GM19043 (cell line): ENCODE measurements at regions not wholly inside any gene's neighbourhood (a gene's known extent, or its start where the extent isn't known, plus 50 kb on each side); places are given as distances from the start of the nearest gene placed in this dataset.
A peak's percentile ranks its signal among the peaks of the same experiment; 100 is the strongest.
"Not testable (repeated sequence)": the region's sequence is repeated elsewhere in the genome, so short reads cannot be mapped to it uniquely, and the experiment has no call there.

ENCODE experiments used
- ATAC-seq: cut with Tn5 transposase; IDR thresholded peaks from one replicate; pipeline ENCODE4 v1.9.1; 2021; ENCODE audit warnings: low read depth; ENCODE audit not compliant: unreplicated experiment

DNA sequence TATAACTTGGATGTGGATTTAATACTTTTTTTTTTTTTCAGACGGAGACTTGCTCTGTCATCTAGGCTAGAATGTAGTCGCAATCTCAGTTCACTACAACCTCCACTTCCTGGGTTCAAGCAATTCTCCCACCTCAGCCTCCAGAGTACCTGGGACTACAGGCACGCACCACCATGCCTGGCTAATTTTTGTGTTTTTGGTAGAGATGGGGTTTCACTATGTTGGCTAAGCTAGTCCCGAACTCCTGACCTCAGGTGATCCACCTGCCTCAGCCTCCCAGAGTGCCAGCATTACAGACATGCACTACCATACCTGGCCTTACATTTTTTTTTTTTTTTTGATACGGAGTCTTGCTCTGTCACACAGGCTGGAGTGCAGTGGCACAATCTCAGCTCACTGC, 85.6 kb upstream of the BTN3A2 start:
- ATAC-seq: not testable (repeated sequence)

- no peak for ATAC-seq
Observed at GRCh38 chr6:26280407-26280806, 84.6 kb upstream of the BTN3A2 start.

DNA sequence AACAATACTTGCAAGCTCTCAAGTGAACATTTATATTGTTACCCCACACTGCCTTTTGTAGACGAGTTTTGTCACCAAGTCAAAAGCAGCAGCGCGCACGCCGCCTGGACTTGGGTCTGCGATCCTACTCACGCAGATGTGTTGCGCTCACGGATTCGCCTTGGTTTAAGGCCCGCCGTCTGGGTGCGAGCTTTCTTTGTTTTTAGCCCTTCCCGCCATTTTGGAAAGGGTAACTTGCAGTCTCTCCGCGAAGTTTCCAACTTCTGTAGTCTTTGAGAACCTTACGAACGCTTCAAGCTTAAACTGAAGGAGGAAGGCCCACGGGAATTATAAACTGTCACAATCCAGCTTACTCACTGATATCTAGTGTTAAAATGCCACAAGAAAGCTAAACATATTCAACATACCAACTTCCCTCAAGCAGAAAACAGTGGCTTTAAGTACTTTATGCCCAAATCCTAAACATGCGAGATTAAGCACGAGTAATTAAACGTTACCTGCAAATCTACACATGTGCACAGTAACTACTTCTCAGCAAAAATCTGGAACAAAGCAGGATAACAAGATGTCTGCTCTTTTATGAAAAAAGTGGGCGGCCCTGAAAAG, 80.4 kb upstream of the BTN3A2 start:
- ATAC-seq: no peak

GRCh38 chr6:26285143-26286134, 79.6 kb upstream of the BTN3A2 start:
- ATAC-seq: peak; percentile 70

GRCh38 chr6:26286168-26286877, 78.7 kb upstream of the BTN3A2 start:
- ATAC-seq: no peak

GRCh38 chr6:26288155-26288554, 76.8 kb upstream of the BTN3A2 start:
- ATAC-seq: no peak

DNA sequence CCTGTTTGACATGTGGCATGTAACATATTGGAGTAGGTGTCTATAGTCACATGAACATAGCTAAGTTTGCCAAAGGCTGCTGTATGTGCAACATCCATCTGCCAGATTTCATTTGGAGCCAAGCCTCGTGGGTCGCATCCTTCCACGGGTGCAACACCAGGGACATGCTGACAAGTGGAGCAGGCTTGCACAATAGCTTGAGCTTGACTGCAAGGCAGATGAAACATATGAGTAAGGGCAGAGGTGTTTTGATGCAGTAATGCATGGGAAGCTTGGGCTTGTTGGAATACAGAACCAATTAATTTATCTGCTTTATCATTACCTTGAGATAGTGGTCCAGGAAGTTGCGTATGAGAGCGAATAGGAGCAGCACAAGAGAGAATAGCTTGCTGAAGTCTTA, 74.1 kb upstream of the BTN3A2 start:
- no peak for ATAC-seq

GRCh38 chr6:26292709-26293108, 72.3 kb upstream of the BTN3A2 start:
- no peak for ATAC-seq

DNA sequence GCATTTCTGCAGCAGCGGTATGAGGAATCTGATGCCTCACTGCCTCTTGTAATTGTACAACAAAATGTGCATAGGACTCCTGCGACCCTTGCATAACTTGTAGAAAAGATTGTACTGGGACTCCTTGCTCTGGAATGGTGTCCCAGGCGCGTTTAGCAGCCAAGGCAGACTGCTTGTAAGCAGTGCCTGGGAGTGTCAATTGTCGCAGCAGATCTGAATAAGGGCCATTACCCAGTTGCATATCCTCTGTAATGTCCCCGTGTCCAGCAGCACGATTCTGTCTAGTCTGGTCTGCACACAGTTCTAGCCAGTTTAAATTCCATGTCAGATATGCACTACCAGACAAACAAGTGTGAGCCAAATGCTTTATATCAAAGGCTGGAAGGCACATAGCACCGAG, 70.7 kb upstream of the BTN3A2 start:
- no peak for ATAC-seq

DNA sequence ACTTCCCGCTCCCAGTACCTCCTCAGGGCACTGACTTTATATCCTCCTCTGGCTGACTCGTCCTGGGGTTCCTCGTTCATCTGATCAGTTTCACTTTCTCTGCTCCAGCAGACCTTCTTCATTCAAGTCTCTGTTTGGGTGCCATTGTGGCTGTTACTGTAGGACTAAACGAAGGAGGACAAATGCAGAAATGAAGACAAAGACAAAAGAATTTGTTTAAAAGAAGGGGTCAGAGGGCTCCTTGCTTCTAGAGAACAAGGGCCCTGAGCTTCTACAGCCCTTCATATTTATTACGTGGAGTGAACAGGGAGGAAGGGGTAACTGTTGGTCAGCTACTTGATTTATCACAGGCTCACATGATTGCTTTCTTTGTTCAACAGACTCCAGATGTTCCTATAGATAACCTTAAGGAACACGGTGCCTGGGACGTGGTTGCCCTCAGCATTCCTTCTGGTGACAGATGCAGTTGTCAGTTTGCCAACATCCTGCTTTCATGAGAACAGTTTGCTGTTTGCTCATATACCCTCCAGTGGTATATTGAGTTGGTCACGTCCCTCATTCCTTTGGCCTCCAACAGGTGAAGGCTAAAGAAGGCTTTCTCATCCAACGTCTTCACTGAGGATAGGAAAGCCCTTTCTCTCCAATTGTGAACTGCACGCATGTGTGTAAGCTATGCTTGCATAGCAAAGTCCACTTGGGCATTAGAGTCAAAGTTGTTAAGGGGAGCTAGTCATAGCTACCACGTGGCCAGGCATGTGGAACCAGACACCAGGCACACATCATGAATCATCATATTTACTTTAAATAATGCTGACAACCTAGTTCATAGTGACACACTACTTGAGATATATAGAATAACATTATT, 69.1 kb upstream of the BTN3A2 start:
- no peak for ATAC-seq

- no peak for ATAC-seq
Observed at GRCh38 chr6:26296556-26296856, 68.5 kb upstream of the BTN3A2 start.

- ATAC-seq: no peak
Observed at GRCh38 chr6:26296857-26297648, 67.9 kb upstream of the BTN3A2 start.

DNA sequence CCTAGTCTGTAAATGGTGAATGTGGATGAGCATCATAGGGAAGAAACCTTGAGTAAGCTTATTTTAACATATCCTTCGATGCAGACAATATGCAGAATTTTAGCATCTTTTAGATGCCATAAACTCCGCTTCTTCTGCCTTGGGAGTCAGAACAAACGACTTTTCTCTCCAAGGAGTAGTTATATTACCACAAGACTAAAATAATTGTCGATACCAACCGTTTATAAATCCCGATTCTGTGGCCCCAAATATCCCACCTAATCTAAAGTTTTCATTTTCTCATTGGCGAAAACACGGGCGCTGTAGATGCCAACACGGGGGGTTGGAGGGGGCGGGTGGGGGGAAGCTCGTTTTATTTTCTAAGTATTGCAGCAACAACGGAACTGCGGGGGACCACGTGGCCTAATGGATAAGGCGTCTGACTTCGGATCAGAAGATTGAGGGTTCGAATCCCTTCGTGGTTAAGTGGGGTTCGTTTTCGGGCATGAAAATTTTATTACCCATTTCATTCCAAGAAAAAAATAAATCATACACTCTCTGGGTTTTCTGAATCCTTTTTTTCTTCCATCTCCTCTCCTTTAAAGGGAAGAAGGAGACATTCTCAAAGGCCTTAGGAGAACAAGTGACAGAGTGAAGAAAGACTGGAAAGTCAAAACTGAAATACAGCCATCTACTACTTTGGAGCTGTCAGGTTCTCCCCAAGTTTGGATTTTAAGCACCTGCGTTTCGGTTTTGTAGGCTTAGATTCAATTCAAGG, 65.5 kb upstream of the BTN3A2 start:
- no peak for ATAC-seq

DNA sequence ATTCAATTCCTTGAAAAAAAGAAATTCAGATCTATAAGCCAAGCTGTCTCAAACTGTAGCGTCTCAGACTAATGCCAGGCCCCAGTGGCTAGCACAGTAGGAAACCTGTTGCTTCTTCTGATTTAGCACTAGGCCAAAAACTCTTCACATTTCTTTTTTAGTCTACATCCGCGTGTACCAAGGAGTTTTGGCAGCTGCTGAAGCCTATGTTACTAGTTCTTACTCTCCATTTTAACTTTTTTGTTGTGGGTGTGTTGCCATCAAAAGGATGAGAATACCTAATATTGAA, 65.0 kb upstream of the BTN3A2 start:
- ATAC-seq: no peak

DNA sequence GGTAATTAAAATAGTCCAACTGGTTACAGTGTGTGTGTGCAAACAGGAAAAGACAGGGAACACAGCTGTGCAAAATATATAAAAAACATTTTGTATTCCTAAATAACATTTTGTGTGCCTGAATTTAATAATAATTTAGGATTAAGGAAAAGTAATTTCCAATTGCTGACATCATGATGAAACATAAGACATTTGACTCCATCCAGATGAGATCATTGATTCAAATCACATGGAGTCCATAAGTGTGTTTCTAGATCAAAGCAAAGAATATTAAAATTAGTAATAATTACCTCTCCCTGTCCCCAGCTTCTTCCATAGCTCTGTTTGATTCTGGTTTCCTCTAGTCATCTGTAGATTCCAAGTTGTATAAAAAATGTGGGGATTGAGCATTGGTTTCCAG, 64.6 kb upstream of the BTN3A2 start:
- ATAC-seq: no peak

GRCh38 chr6:26300828-26301227, 64.2 kb upstream of the BTN3A2 start:
- no peak for ATAC-seq

DNA sequence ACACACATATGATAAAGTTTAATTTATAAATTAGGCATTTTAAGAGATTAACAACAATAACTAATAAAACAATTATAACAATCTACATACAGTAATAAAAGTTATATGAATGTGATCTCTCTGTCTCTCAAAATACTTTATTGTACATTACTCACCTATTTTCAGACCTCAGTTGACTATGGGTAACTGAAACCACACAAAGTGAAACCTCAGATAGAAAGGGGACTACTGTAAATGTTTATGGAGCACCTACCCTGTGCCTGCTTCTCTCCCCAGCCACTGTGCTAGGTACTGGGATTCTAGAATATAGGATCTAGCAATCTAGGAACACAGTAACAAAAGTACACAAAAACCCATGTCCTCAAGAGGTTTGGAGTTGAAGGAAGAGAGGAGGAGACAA, 63.4 kb upstream of the BTN3A2 start:
- ATAC-seq: no peak

- no peak for ATAC-seq
Observed at GRCh38 chr6:26302941-26303559, 61.9 kb upstream of the BTN3A2 start.

- ATAC-seq: no peak
Observed at GRCh38 chr6:26304213-26304796, 60.7 kb upstream of the BTN3A2 start.
